GM21528 (cell line): ENCODE measurements at regions not wholly inside any gene's neighbourhood (a gene's known extent, or its start where the extent isn't known, plus 50 kb on each side); places are given as distances from the start of the nearest gene placed in this dataset.
"Not testable (repeated sequence)": the region's sequence is repeated elsewhere in the genome, so short reads cannot be mapped to it uniquely, and the experiment has no call there.

Source experiments
- ATAC-seq: cut with Tn5 transposase; IDR thresholded peaks from one replicate; pipeline ENCODE4 v1.9.1; 2021; ENCODE audit warnings: mild to moderate bottlenecking, moderate library complexity; ENCODE audit not compliant: unreplicated experiment, low FRiP score

DNA sequence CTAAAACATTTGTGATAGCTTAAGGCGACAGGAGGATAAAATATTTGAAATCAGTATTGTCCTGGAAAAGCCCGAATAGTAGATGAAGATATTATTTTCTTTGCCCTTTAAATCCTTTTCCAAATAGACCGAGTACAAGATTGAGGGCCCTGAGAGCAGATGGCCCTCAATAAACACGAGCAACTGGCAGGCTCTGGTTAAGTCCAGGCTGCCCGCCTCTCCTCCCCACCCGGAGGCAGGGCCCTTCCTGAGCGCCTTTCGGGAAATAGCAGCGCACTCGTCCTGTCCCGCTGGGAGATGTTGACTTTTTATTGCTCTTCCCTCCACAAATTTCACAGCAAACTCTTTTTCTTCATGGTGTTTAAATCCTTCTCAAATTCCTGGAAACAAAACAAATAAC lies 50.8 kb upstream of the MAX start:
- ATAC-seq, result no peak

DNA sequence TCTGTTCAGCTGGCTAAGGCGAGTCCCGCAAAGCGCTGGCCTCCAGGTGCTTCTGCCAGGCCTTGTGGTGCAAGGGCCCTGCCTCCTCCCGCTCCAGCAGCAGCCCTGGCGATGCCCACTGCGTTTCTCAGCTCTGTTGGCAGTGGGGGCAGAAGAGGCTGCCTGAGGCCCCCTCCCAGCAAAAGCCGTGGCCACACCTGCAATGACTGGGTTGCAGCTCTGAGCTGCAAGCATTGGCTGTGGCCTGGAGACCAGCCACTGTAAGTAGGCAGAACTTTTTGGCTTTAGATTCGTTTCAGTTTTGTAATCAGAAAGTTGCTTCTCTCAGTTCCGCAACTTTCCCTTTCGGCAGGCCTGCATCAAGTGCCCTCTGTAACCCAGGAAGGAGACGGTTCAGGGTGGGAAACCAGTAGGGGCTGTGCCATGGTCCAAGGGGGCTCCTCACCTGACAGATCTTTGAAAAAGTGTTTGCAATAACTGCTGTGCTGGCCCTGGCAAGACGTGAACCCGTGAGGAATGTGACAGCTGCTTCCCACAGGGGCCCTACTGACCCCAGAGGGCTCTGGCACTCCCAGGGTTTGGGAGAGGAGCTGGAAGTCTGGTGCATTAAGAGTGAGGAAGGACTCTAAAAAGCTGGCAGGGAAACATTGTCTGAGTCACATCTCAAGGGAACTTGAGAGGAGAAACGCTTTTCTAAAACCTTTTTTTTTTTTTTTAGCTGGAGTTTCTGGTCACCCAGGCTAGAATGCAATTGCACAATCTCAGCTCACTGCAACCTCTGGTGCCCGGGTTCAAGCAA lies 54.5 kb upstream of the MAX start:
- peak; percentile 54 for ATAC-seq

DNA sequence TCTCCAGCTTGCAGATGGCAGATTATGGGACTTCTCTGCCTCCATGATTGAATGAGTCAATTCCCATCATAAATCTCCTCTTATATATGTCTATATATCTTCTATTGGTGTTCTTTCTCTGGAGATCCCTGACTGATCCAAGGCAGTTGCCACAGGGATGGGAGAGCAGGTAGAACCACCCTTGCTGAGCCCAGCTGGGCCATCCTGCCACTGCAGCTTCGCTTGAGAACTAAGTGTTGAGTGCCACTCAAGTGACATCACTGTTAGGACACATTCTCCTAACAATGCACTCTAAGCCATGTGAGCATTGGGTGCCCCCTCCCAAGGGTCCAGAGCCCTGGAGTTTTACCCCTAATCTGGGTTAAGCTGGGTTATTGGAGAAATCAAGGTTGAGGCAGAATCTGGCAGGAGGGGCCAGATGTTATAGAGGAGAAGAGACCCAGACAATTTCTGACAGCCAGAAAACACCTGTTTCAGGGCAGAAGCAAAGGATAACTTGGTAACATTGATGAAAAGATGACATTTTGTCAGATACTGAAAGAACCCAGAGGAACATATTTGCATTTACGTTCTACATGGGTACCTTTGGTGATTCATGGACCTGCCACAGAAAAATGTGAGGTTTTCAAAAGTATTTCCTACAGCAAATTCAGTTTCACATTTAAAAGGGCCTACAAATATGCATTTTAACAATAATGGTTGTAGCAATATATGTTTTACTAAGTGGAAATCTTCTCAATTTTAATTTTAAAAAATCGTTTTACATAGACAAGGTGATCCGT lies 57.2 kb upstream of the MAX start:
- peak; percentile 63 for ATAC-seq

DNA sequence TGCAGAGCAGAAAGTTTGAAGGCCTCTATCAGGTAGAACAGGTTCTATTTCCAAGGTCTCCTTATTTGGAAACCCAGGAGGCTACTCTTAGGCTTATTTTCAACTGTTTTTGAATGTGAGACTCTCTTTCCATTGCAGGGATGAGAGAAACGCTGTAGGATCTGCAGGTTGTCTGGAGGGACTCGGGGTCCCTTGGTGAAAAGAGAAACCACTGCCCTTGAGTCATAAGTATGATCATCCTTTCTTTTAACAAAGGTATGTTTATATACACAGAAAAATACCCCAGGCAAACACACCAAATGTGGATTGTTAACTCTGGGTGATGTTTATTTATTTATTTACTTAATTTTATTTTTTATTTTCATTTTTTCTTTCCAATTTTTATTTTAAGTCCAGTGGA lies 57.8 kb upstream of the MAX start:
- ATAC-seq, result no peak

DNA sequence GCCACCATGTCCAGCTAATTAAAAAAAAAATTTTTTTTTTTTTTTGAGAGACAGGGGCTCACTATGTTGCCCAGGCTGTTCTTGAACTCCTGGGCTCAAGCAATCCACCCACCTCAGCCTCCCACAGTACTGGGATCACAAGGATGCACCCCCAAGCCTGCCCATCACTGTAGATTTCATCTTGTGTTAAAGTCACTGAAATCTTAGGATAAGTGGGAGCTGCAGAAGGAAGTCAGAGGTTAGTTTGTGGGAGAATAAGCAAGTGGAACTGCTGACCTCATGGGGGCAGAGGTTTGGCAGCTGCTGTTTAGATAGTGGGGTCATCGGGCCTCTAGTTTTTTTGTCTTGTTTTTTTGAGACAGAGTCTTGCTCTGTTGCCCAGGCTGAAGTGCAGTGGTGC lies 59.7 kb upstream of the MAX start:
- ATAC-seq, result no peak

- ATAC-seq, result no peak
These were observed 61.9 kb upstream of the MAX start for GRCh38 chr14:65164068-65164824.

GRCh38 chr14:65164825-65165135 lies 62.5 kb upstream of the MAX start:
- no peak for ATAC-seq

- ATAC-seq, result no peak
These were observed 64.8 kb upstream of the MAX start for GRCh38 chr14:65167072-65167645.

DNA sequence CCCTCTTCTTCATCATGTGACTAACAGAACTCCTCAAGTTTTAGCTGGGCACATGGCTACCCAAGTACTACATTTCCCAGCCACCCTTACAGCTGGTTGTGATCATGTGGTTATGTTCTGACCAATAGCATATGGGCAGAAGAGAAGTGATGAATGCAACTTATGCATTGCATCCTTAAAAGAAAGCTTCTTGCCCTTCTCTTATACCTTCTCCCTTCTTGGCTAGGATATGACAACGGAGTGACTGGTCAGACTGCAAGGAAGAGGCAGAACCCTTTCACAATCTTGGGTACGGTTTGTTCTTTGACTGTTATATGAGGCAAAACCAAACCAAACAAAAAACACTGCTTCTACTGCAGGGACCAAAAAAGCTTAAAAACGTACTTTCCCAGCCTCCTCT lies 66.5 kb upstream of the MAX start:
- ATAC-seq, result no peak

GRCh38 chr14:65169351-65169750 lies 67.0 kb upstream of the MAX start:
- peak; percentile 79 for ATAC-seq

DNA sequence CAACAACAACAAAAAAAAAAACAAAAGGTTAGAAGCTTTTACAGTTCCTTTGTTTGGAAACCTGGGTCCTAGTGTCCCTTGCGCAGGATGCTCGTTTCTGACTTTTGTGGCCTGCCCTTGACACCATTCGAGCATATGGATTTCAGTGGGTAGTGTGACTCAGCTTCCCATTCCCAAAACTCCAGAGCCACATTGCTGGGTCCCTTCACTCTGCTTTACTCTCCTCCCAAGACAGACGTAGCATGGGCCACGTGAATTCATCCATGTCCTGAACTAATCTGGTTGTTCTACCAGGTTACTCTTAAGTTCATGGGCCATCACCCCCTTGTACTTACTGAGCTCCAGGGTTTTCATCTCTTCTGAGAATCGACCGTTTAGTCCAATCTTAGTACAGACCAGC lies 68.0 kb upstream of the MAX start:
- ATAC-seq, result no peak

DNA sequence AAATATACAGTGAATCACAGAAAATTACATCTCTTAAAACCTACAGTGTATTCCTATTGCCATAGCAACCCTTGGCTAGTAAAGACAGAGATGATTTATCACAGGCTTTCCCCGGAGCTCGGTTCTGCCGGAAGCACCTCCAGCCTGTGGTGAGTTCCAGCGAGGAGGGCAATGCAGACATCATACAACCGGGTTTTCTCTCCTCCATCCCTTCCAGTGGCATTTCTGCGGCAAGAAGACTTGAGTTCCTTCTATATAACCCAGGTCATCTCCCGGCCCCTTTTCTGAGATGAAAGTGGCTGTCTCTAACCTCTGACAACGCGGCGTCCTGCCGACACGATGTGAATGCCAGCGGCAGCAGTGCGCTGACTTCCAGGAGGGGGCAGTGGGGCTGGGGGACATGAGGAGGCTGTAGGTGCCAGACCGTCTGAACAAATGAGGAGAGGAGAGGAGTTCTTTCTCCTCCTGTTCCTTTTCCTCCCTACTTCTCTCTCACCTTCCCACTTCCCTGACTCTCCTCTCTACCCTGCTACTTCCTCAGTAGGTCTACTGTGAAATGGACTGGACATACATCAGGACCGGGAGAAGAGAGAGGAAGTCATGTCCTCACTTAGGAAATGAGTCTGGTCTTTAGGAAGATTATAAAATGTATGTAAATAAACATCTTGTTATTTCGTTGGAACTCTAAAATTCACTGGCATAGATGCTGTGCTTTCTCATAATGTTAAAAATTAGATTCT lies 68.6 kb upstream of the MAX start:
- no peak for ATAC-seq

DNA sequence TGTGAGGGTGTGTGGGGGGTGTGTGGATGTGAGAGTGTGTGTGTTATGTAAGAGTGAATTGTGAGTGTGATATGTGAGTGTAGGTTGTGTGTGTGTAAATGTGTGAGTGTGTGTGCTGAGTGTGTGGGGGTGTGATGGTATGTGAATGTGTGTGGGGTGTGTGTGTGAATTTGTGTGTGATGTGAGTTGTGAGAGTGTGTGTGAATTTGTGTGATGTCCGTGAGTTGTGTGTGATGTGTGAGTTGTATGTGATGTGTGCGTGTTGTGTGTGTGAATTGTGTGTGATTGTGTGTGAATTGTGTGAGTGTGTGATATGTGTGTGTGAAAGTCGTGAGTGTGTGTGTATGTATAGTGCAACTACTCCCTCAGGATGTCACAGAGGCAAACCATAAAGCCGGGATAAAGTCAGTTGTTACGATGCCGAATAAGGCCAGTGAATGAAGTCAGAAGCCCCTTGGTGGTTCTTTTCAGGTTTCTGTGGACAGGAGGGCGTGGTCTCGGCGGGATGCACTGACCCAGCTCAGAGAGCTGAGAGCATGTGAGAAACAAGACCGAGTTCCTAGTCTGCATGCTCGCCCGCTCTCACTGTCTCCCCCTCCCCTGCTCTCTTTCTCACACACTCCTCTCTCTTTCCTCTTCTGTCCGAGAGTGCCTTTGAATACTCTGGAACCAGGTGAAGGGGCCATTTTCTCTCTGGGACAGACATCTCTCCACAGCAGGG lies 71.8 kb upstream of the MAX start:
- ATAC-seq, result no peak

- ATAC-seq, result no peak
These were observed 72.5 kb upstream of the MAX start for GRCh38 chr14:65174783-65175182.

DNA sequence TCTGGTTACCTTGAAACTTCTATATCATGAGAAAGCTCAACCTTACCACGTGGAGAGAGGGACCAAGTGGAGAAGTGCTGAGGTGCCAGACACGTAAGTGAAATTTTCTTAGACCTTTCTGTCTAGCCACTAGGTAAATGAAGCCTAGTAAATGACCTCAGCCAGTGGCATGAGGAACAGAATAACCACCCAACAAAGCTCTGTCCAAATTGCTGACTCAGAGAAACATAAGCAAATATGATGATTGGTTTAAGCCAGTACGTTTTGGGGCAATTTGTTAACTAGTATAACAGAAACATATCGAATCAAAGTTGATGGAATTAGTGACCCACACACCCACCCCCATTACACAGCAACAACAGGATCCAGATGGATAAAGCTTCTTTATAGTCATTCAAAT lies 75.2 kb upstream of the MAX start:
- ATAC-seq, result no peak

DNA sequence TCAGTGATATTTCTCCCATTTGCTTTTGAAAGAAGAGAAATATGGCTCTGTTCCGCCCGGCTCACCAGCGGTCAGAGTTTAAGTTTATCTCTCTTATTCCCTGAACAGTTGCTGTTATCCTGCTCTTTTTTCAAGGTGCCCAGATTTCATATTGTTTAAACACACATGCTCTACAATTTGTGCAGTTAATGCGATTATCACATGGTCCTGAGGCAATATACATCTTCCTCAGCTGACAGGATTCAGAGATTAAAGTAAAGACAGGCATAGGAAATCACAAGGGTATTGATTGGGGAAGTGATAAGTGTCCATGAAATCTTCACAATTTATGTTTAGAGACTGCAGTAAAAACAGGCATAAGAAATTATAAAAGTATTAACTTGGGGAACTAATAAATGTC lies 76.9 kb upstream of the MAX start:
- ATAC-seq, result not testable (repeated sequence)

DNA sequence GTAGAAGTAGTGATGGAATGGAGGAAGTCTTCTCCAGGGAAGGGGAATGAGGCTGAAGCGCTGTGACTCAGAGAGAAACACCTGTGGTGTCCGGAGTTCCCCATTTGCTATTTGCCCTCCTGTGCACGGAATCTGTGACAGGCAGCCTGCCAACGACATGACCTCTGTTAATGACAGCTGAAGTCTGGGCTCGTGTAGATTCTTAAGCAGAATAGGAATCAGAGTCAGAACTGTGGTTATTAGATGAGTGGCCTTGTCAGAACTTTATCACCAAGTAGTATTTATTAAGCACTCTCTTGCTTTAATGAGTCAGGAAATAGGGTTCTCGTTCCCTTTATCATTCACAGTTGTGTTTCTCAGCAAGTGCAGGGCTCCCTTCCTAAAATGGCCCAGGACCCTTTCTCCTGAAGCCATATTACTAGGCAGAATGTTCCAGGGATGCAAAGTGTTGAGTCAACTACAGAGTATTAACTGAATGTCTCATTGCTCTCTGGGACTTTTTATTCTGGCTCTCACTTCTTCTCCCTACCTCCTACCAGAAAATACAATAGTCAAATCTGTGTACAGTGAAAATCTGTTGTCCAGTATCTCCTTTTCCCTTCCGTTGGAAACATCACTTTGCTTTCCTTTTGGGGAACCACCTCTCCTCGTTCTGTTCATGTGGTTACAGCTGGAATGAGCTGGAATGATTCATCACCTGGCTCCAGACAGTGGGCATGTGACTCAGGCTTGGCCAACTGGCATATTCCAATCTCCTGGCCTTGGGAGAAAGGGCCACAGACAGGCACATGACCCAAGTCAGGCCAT lies 77.8 kb upstream of the MAX start:
- peak; percentile 91 for ATAC-seq

DNA sequence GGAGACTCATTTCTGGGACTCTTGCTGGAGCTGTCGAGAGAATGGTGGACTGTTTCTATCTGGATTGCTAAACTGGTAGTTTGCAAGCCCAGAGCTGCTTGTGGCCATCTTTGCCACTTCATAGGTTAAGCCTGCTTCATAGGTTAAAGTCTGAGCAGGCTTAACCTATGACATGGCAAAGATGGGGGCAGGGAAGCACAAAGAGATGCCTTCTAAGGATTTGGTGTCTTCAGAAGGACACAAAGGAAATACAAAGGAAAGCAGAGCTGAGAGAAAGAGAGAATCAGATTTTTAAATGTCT lies 78.4 kb upstream of the MAX start:
- ATAC-seq, result no peak
